H1 (cell line): ENCODE measurements at regions not wholly inside any gene's neighbourhood (a gene's known extent, or its start where the extent isn't known, plus 50 kb on each side); places are given as distances from the start of the nearest gene placed in this dataset.

Experiments
- SP2 ChIP-seq: IDR thresholded peaks from 2 replicates; pipeline ENCODE4 v1.6.1; 2012; ENCODE audit warnings: mild to moderate bottlenecking, low read length, inconsistent platforms
- YY1 ChIP-seq: IDR thresholded peaks from 2 replicates; pipeline ENCODE4 v1.6.1; 2011; ENCODE audit warnings: low read depth, mild to moderate bottlenecking, low read length

DNA sequence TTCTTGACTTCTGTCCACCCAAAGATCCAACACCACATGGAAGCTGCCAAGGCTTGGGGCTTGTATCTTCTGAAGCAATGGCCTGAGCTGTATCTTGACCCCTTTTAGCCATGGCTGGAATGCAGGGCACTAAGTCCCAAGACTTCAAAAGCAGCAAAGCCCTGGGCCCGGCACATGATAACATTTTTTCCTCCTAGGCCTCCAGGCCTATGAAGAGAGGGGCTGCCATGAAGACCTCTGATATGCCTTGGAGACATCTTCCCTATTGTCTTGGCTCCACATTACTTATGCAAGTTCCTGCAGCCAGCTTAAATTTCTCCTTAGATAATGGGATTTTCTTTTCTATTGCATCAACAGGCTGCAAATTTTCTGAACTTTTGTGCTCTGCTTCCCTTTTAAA lies 1252.6 kb upstream of the CITED2 start (continued):
- TF ChIP-seq YY1 (no peak), SP2 (no peak)
